Middle frontal gyrus (tissue), 1 donor: ENCODE measurements at regions not wholly inside any gene's neighbourhood (a gene's known extent, or its start where the extent isn't known, plus 50 kb on each side); places are given as distances from the start of the nearest gene placed in this dataset.
A peak's percentile ranks its signal among the peaks of the same experiment; 100 is the strongest.

Source experiments
- DNase-seq: peaks from one replicate; pipeline ENCODE4 v3.0.0-alpha.2; 2015; ENCODE audit warnings: low spot score; ENCODE audit errors: extremely low spot score

GRCh38 chr11:130710021-130710420, 206.3 kb downstream of the SNX19 start:
- no peak for DNase-seq

GRCh38 chr11:130710497-130711012, 205.7 kb downstream of the SNX19 start:
- peak; percentile 7 for DNase-seq

GRCh38 chr11:130711193-130711592, 205.1 kb downstream of the SNX19 start:
- DNase-seq: no peak

- DNase-seq: no peak
These were observed 203.8 kb downstream of the SNX19 start for GRCh38 chr11:130712480-130712879.

GRCh38 chr11:130715085-130715876, 201.0 kb downstream of the SNX19 start:
- no peak for DNase-seq

- DNase-seq: no peak
These were observed 200.4 kb downstream of the SNX19 start for GRCh38 chr11:130715877-130716220.

GRCh38 chr11:130718120-130718519, 198.2 kb downstream of the SNX19 start:
- no peak for DNase-seq

- no peak for DNase-seq
These were observed 196.9 kb downstream of the SNX19 start for GRCh38 chr11:130719220-130719915.

- DNase-seq: no peak
These were observed 195.9 kb downstream of the SNX19 start for GRCh38 chr11:130720232-130721022.

- DNase-seq: no peak
These were observed 195.1 kb downstream of the SNX19 start for GRCh38 chr11:130721023-130721681.

GRCh38 chr11:130721736-130722135, 194.5 kb downstream of the SNX19 start:
- DNase-seq: no peak

GRCh38 chr11:130722401-130722800, 193.9 kb downstream of the SNX19 start:
- DNase-seq: no peak

GRCh38 chr11:130725421-130726233, 190.7 kb downstream of the SNX19 start:
- no peak for DNase-seq

- DNase-seq: no peak
These were observed 189.8 kb downstream of the SNX19 start for GRCh38 chr11:130726234-130727037.

- DNase-seq: no peak
These were observed 188.8 kb downstream of the SNX19 start for GRCh38 chr11:130727157-130728119.

GRCh38 chr11:130728185-130729180, 187.8 kb downstream of the SNX19 start:
- no peak for DNase-seq

- no peak for DNase-seq
These were observed 187.1 kb downstream of the SNX19 start for GRCh38 chr11:130729193-130729592.
